Lung (tissue), 11 donors: ENCODE measurements at regions not wholly inside any gene's neighbourhood (a gene's known extent, or its start where the extent isn't known, plus 50 kb on each side); places are given as distances from the start of the nearest gene placed in this dataset.

Experiments used
- ATAC-seq: fragments of 200-7000 bp; cut with Tn5 transposase; one replicate; pipeline ENCODE4 v1.9.1; 2020; ENCODE audit warnings: moderate number of reproducible peaks; ENCODE audit not compliant: insufficient read depth, low FRiP score
- DNase-seq, 3 donors: peaks; one replicate each; pipeline ENCODE4 v3.0.0-alpha.2; 2013 to 2017
- H3K27ac ChIP-seq, 2 donors: one replicate each; pipeline ENCODE4 v1.5.1; 2013; ENCODE audit warnings: mild to moderate bottlenecking in 2 of 2, moderate library complexity in 2 of 2, control low read depth in 1 of 2, inconsistent platforms in 1 of 2, low read depth in 1 of 2, low read length in 1 of 2
- H3K27me3 ChIP-seq, 3 donors: one replicate each; pipeline ENCODE4 v1.5.1; 2013; ENCODE audit warnings: low read length in 2 of 3; ENCODE audit not compliant: control insufficient read depth in 3 of 3, insufficient read depth in 3 of 3
- H3K36me3 ChIP-seq, 4 donors: one replicate each; pipeline ENCODE4 v1.5.1; 2013; ENCODE audit warnings: low read length in 4 of 4, mild to moderate bottlenecking in 1 of 4, moderate library complexity in 1 of 4; ENCODE audit not compliant: control insufficient read depth in 4 of 4, insufficient read depth in 4 of 4
- H3K4me1 ChIP-seq, 5 donors: one replicate each; pipeline ENCODE4 v1.5.1; 2013; ENCODE audit warnings: low read length in 5 of 5, mild to moderate bottlenecking in 2 of 5, moderate library complexity in 1 of 5; ENCODE audit not compliant: control insufficient read depth in 5 of 5, insufficient read depth in 5 of 5
- H3K4me3 ChIP-seq: one replicate; pipeline ENCODE4 v1.5.1; 2013; ENCODE audit warnings: mild to moderate bottlenecking, control low read depth, moderate library complexity
- H3K9ac ChIP-seq, 2 donors: one replicate each; pipeline ENCODE4 v1.5.1; 2013; ENCODE audit warnings: low read length in 2 of 2, control low read depth in 1 of 2; ENCODE audit not compliant: insufficient read depth in 1 of 2
- H3K9me3 ChIP-seq, 4 donors: one replicate each; pipeline ENCODE4 v1.5.1; 2013; ENCODE audit warnings: low read length in 3 of 4, mild to moderate bottlenecking in 1 of 4, moderate library complexity in 1 of 4; ENCODE audit not compliant: control insufficient read depth in 4 of 4, insufficient read depth in 3 of 4
- WGBS, 2 donors: extraction: QIAGEN DNeasy Blood & Tissue Kit; methylation state at CpG; one replicate each; pipeline ENCODE4 v1.1.7; 2013; 5-methylcytosine and 5-hydroxymethylcytosine counted together
- TF ChIP-seq, protein P1 (sequence below): IDR thresholded peaks from 2 replicates; pipeline ENCODE4 v1.5.1; 2012; ENCODE audit warnings: mild to moderate bottlenecking; ENCODE audit errors: control extremely low read depth, extremely low read depth
- donor health status: control.
- donor health status: control.
- donor health status: Bipolar disorder and iron deficiency.
- donor health status: healthy.
- donor health status: DM: yes; HTN: yes; CAD: no.

DNA sequence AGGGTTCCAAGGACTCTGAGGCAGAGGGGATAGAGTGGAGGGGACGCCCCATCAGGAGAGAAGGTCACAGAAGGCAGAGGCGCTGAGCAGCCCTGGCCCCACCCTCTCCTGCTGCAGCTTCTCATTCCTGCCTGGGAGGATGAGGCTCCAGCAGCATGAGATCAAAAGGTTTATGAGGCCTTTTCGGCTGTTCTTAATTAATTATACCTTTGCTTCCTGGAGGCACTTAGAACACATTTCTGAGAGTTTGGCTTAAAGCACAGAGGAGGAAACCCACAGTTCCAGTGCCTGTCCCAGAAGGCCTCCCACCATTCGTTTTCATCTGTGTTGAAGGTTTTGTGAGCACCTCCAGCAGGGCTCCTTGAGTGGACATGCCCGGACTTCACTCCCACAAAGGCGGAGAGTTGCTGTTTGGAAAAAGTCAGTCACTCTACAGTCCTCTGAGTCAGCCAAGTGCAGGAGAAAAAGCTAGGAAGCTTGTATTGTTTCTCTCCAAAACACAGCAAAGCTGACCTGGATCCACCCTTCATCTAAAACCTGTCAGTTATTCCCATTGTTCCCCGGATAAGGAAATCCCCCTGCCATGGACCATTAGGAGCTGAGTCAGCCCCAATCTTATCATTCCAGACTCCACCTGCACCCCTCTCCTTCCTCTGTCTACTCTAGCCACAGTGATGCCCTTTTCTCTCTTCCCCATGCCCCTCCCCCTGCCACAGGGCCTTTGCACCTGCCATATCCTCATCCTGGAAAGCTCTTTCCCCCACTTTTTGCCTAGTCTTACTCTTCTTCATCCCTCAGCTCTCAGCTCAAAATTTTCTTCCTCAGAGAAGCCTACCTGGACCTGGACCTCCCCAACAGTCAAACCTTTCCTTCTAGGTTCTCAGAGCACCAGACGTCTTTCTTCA is 276.8 kb downstream of the FBXW7 start:
- Histone ChIP-seq H3K9ac (no peak overlapping the region), H3K36me3 (no peaks in the 10 kb centered on the region), H3K4me3 (no peak overlapping the region), H3K27me3 (no peaks in the 10 kb centered on the region), H3K4me1 (peaks cover 0 to 6% (median 0%) of the 10 kb centered on the region in 5 donors), H3K9me3 (peaks cover 0 to 3% (median 0%) of the 10 kb centered on the region in 4 donors), H3K27ac (no peak overlapping the region)
- TF ChIP-seq, protein P1, sequence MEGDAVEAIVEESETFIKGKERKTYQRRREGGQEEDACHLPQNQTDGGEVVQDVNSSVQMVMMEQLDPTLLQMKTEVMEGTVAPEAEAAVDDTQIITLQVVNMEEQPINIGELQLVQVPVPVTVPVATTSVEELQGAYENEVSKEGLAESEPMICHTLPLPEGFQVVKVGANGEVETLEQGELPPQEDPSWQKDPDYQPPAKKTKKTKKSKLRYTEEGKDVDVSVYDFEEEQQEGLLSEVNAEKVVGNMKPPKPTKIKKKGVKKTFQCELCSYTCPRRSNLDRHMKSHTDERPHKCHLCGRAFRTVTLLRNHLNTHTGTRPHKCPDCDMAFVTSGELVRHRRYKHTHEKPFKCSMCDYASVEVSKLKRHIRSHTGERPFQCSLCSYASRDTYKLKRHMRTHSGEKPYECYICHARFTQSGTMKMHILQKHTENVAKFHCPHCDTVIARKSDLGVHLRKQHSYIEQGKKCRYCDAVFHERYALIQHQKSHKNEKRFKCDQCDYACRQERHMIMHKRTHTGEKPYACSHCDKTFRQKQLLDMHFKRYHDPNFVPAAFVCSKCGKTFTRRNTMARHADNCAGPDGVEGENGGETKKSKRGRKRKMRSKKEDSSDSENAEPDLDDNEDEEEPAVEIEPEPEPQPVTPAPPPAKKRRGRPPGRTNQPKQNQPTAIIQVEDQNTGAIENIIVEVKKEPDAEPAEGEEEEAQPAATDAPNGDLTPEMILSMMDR = no peak
- DNase-seq (no peak), ATAC-seq (no peak)
- 67 to 79% methylated on average over 8 of the region's 8 CpGs for WGBS, 2 donors

DNA sequence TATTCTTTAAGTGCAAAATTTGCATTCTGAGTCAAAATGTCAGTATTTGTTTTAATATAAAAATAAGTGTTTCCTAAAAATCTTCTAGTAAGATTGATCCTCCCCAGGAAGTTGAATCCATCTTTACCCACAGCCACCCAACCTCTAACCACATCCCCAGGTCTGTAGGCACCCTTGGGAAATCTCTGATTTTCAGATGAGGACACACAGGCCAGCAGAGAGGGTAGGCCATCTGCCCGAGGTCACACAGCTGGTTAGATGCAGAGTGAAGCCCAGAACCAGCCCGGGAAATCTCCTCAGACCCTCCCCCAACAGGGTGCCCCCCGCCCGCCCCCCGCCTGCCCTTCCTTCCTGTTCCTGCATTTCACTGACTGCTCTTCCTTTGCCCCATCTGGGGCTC is 277.5 kb downstream of the FBXW7 start:
- Histone ChIP-seq H3K9me3 (peaks cover 0 to 3% (median 0%) of the 10 kb centered on the region in 4 donors), H3K36me3 (no peaks in the 10 kb centered on the region), H3K27ac (no peak overlapping the region), H3K4me3 (no peak overlapping the region), H3K27me3 (no peaks in the 10 kb centered on the region), H3K9ac (no peak overlapping the region), H3K4me1 (peaks cover 0 to 6% (median 0%) of the 10 kb centered on the region in 5 donors)
- TF ChIP-seq, protein P1 = no peak
- ATAC-seq (no peak), DNase-seq (no peak)
- WGBS, 2 donors = 58 to 77% methylated on average over 5 of the region's 5 CpGs

DNA sequence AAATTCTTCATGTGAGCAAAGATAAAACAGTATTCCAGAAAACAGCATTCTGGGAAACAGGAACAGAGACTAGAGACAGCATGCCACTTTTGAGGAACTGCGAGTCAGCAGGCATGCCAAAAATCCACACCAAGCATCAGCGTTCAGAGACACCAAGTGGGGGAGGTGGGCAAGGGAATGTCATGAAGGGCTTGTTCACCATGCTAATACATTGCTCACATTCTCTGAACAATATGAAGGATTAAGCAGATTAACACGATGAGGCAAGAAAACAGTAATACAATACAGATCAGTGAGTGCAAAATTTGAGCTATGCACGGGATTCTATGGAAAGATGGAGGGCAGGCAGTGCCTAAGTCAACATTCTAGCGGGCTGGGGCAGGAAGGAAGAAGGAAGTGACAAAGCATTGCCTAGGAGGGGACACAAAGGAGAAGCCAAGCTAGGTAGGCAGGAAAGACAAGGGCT is 278.3 kb downstream of the FBXW7 start:
- Histone ChIP-seq H3K4me3 (no peak overlapping the region), H3K9me3 (peaks cover 0 to 3% (median 0%) of the 10 kb centered on the region in 4 donors), H3K36me3 (no peaks in the 10 kb centered on the region), H3K9ac (no peak overlapping the region), H3K27ac (no peak overlapping the region), H3K27me3 (no peaks in the 10 kb centered on the region), H3K4me1 (peaks cover 0 to 6% (median 0%) of the 10 kb centered on the region in 5 donors)
- ATAC-seq = no peak
- TF ChIP-seq, protein P1 = no peak
- no peak for DNase-seq
- WGBS, 2 donors = 37 to 45% methylated on average over 5 of the region's 5 CpGs
